HCT116 (cell line): ENCODE measurements at regions not wholly inside any gene's neighbourhood (a gene's known extent, or its start where the extent isn't known, plus 50 kb on each side); places are given as distances from the start of the nearest gene placed in this dataset.

Source experiments
- ATAC-seq: fragments of 200-7000 bp; cut with Tn5 transposase; 2 replicates; pipeline ENCODE4 v1.9.1; 2020; ENCODE audit warnings: mild to moderate bottlenecking, moderate library complexity
- BruUV-seq: library from RNA; stranded (reverse); fragments of 400-500 nt; replicated peaks from 2 replicates; lab custom pipeline; 2021; lab: Mats Ljungman, UMichigan
- CTCF ChIA-PET: fragments of 300-600 bp; sonication (Branson Sonifier 250); formaldehyde crosslinking; loops from one replicate; lab custom pipeline; 2021; ENCODE audit warnings: antibody characterized with exemption; lab: Charles Lee
- POLR2A ChIA-PET: fragments of 300-600, 350-600 bp; sonication (Branson Sonifier 250); formaldehyde crosslinking; loops from one replicate; lab custom pipeline; 2021; ENCODE audit warnings: antibody characterized with exemption; lab: Charles Lee
- RAD21 ChIA-PET, 2 experiments: fragments of 300-600 bp; sonication (Branson Sonifier 250); formaldehyde crosslinking; loops; one replicate each; lab custom pipeline; 2023; ENCODE audit warnings: low total read pairs in 2 of 2; ENCODE audit not compliant: uncharacterized antibody in 2 of 2, unreplicated experiment in 2 of 2, low non-redundant PET in 1 of 2; lab: Charles Lee
- DNase-seq: peaks from one replicate; pipeline ENCODE4 v3.0.0-alpha.2; 2010; ENCODE audit warnings: low read depth, low spot score
- H2AFZ ChIP-seq: fragments of 200-600 bp; shearing (Covaris generic), sonication (generic); 2 replicates; pipeline ENCODE4 v1.6.1; 2017; ENCODE audit warnings: low read depth, mixed run types, mixed read lengths, antibody characterized with exemption, low read length; ENCODE audit not compliant: poor library complexity, severe bottlenecking
- H3K27ac ChIP-seq: 2 replicates; pipeline ENCODE4 v1.5.1; 2012; ENCODE audit warnings: low read depth, low read length
- H3K27me3 ChIP-seq: fragments of 200-600 bp; sonication (generic); 2 replicates; pipeline ENCODE4 v1.6.1; 2016; ENCODE audit warnings: mixed run types, low read length, mixed read lengths; ENCODE audit not compliant: insufficient read depth
- H3K36me3 ChIP-seq, 2 experiments: fragments of 200-500 bp in 1 of 2; fragments of 200-600 bp in 1 of 2; sonication (Bioruptor generic) in 1 of 2; sonication (generic) in 1 of 2; 2 replicates each; pipeline versions ENCODE4 v1.5.1 to v1.6.1; 2014 to 2016; ENCODE audit warnings: low read length in 2 of 2, inconsistent platforms in 1 of 2, mixed read lengths in 1 of 2, mixed run types in 1 of 2; ENCODE audit not compliant: insufficient read depth in 2 of 2, control insufficient read depth in 1 of 2
- H3K4me1 ChIP-seq, 2 experiments: fragments of 200-600 bp in 1 of 2; sonication (generic) in 1 of 2; 2 replicates each; pipeline versions ENCODE4 v1.5.1 to v1.6.1; 2012 to 2017; ENCODE audit warnings: low read length in 2 of 2, inconsistent platforms in 1 of 2, mild to moderate bottlenecking in 1 of 2, mixed read lengths in 1 of 2, mixed run types in 1 of 2, moderate library complexity in 1 of 2; ENCODE audit not compliant: insufficient read depth in 2 of 2, control insufficient read depth in 1 of 2
- H3K4me2 ChIP-seq: fragments of 200-600 bp; sonication (generic); 2 replicates; pipeline ENCODE4 v1.6.1; 2017; ENCODE audit warnings: mixed run types, low read length, mixed read lengths
- H3K4me3 ChIP-seq, 2 experiments: fragments of 200-600 bp in 1 of 2; sonication (generic) in 1 of 2; replicated peaks in 1 of 2; 2 replicates each; pipeline ENCODE4 v1.5.1; 2011 to 2016; ENCODE audit warnings: low read length in 2 of 2, control low read depth in 1 of 2, low read depth in 1 of 2, mild to moderate bottlenecking in 1 of 2, mixed read lengths in 1 of 2, mixed run types in 1 of 2
- H3K79me2 ChIP-seq: fragments of 200-600 bp; sonication (generic); 2 replicates; pipeline ENCODE4 v1.6.1; 2017; ENCODE audit warnings: mild to moderate bottlenecking, mixed run types, low read length, moderate library complexity, mixed read lengths; ENCODE audit not compliant: insufficient read depth
- H3K9ac ChIP-seq: fragments of 200-600 bp; sonication (generic); 2 replicates; pipeline ENCODE4 v1.6.1; 2016; ENCODE audit warnings: low read length, mixed read lengths
- H3K9me2 ChIP-seq: fragments of 200-600 bp; sonication (generic), shearing (Covaris generic); 2 replicates; pipeline ENCODE4 v1.6.1; 2017; ENCODE audit warnings: mixed run types, mild to moderate bottlenecking, moderate library complexity; ENCODE audit not compliant: insufficient read depth
- H3K9me3 ChIP-seq, 2 experiments: fragments of 200-500 bp in 1 of 2; fragments of 200-600 bp in 1 of 2; sonication (Bioruptor generic) in 1 of 2; sonication (generic) in 1 of 2; 2 replicates each; pipeline ENCODE4 v1.6.1; 2014 to 2017; ENCODE audit warnings: low read length in 2 of 2, mixed read lengths in 2 of 2, inconsistent platforms in 1 of 2, low read depth in 1 of 2, mild to moderate bottlenecking in 1 of 2, mixed run types in 1 of 2, moderate library complexity in 1 of 2; ENCODE audit not compliant: control insufficient read depth in 1 of 2, insufficient read depth in 1 of 2
- H4K20me1 ChIP-seq: fragments of 200-600 bp; sonication (generic), shearing (Covaris generic); 2 replicates; pipeline ENCODE4 v1.6.1; 2017; ENCODE audit warnings: mixed run types, mild to moderate bottlenecking, moderate library complexity; ENCODE audit not compliant: insufficient read depth
- CTCF ChIP-seq, 3 experiments: fragments of 200-600 bp in 1 of 3; sonication (generic) in 1 of 3; IDR thresholded peaks in 2 of 3; conservative IDR thresholded peaks in 1 of 3; 2 replicates each; pipeline ENCODE4 v1.5.1; 2012 to 2017; ENCODE audit warnings: low read depth in 2 of 3, low read length in 2 of 3, antibody characterized with exemption in 1 of 3, borderline replicate concordance in 1 of 3, control low read depth in 1 of 3, mild to moderate bottlenecking in 1 of 3, mixed read lengths in 1 of 3, mixed run types in 1 of 3, moderate library complexity in 1 of 3; ENCODE audit not compliant: insufficient read depth in 1 of 3
- ELF1 ChIP-seq: IDR thresholded peaks from 2 replicates; pipeline ENCODE4 v1.6.1; 2012; ENCODE audit warnings: low read depth, borderline replicate concordance
- EZH2phosphoT487 ChIP-seq: fragments of 200-600 bp; IDR thresholded peaks from 2 replicates; pipeline ENCODE4 v1.6.1; 2018; ENCODE audit warnings: antibody characterized with exemption, borderline replicate concordance
- JUND ChIP-seq: IDR thresholded peaks from 2 replicates; pipeline ENCODE4 v1.6.1; 2012
- POLR2A ChIP-seq: IDR thresholded peaks from 2 replicates; pipeline ENCODE4 v1.7.0; 2011; ENCODE audit warnings: borderline replicate concordance; ENCODE audit not compliant: insufficient read depth, insufficient read length; ENCODE audit errors: extremely low read depth
- RAD21 ChIP-seq: IDR thresholded peaks from 2 replicates; pipeline ENCODE4 v1.6.1; 2012; ENCODE audit warnings: low read depth, mild to moderate bottlenecking
- SIN3A ChIP-seq: IDR thresholded peaks from 2 replicates; pipeline ENCODE4 v1.6.1; 2012; ENCODE audit warnings: low read depth
- TCF7L2 ChIP-seq: IDR thresholded peaks from 2 replicates; pipeline ENCODE4 v1.7.0; 2011; ENCODE audit warnings: borderline replicate concordance, inconsistent platforms; ENCODE audit not compliant: insufficient read depth, insufficient read length; ENCODE audit errors: extremely low read depth
- YY1 ChIP-seq: IDR thresholded peaks from 2 replicates; pipeline ENCODE4 v1.6.1; 2011; ENCODE audit warnings: low read length, low read depth, moderate library complexity, mild to moderate bottlenecking; ENCODE audit not compliant: insufficient replicate concordance; ENCODE audit errors: extremely low read depth
- ZBTB33 ChIP-seq: IDR thresholded peaks from 2 replicates; pipeline ENCODE4 v1.6.1; 2011; ENCODE audit warnings: mild to moderate bottlenecking, low read length, moderate library complexity; ENCODE audit not compliant: insufficient replicate concordance; ENCODE audit errors: extremely low read depth
- intact Hi-C: fragments of 100-400 bp; cut with micrococcal nuclease; formaldehyde crosslinking; loops from 2 replicates; pipeline ENCODE4 v1.10.0; 2022

- Histone ChIP-seq H2AFZ (no peak overlapping the region), H3K4me1 (no peaks in the 10 kb centered on the region), H3K79me2 (no peaks in the 10 kb centered on the region), H3K27ac (no peak overlapping the region), H3K27me3 (no peaks in the 10 kb centered on the region), H3K36me3 (no peaks in the 10 kb centered on the region), H3K9ac (no peak overlapping the region)
- RAD21 ChIA-PET, result no interaction called here
- intact Hi-C loops, result no loop called here
- ATAC-seq, result no peak
- CTCF ChIA-PET, result no interaction called here
- TF ChIP-seq ELF1, result no peak
- no peak for TF ChIP-seq POLR2A
- TF ChIP-seq EZH2phosphoT487, result no peak
- TF ChIP-seq SIN3A, result no peak
- TF ChIP-seq CTCF (IDR thresholded peaks at IDR 0.05 in 2 of 3, conservative IDR thresholded peaks at IDR 0.05 in 1 of 3; ENCODE audit: borderline replicate concordance in 1 of 3, insufficient read depth in 1 of 3, low read depth in 2 of 3, low read length in 2 of 3), result no peak
- TF ChIP-seq RAD21, result no peak
- TF ChIP-seq ZBTB33, result no peak
- TF ChIP-seq YY1, result no peak
- TF ChIP-seq JUND, result no peak
- no peak for TF ChIP-seq TCF7L2
- TF ChIP-seq, all 23 proteins: peak for 0
- H3K4me2 ChIP-seq, result no peak overlapping the region
- H4K20me1 ChIP-seq, result no peaks in the 10 kb centered on the region
- no peak overlapping the region for H3K4me3 ChIP-seq
- no TSS peak for BruUV-seq
- POLR2A ChIA-PET, result no interaction called here
- H3K9me3 ChIP-seq, result no peaks in the 10 kb centered on the region; a peak in 1 of 4 replicates
- H3K9me2 ChIP-seq, result no peaks in the 10 kb centered on the region
- DNase-seq, result no peak
These were observed 1250.7 kb upstream of the PRKX start for GRCh38 chrX:4964112-4964511.
